Loucy (cell line): ENCODE measurements at regions not wholly inside any gene's neighbourhood (a gene's known extent, or its start where the extent isn't known, plus 50 kb on each side); places are given as distances from the start of the nearest gene placed in this dataset.

Experiments used
- EZH2phosphoT487 ChIP-seq: fragments of 200-600 bp; IDR thresholded peaks from 2 replicates; pipeline ENCODE4 v1.6.1; 2018; ENCODE audit warnings: antibody characterized with exemption, mild to moderate bottlenecking, moderate library complexity, borderline replicate concordance
- TF ChIP-seq, protein P1 (sequence below): fragments of 200-600 bp; sonication (generic); conservative IDR thresholded peaks from 2 replicates; pipeline ENCODE4 v1.5.1; 2014; ENCODE audit warnings: mild to moderate bottlenecking, antibody characterized with exemption, low read length

DNA sequence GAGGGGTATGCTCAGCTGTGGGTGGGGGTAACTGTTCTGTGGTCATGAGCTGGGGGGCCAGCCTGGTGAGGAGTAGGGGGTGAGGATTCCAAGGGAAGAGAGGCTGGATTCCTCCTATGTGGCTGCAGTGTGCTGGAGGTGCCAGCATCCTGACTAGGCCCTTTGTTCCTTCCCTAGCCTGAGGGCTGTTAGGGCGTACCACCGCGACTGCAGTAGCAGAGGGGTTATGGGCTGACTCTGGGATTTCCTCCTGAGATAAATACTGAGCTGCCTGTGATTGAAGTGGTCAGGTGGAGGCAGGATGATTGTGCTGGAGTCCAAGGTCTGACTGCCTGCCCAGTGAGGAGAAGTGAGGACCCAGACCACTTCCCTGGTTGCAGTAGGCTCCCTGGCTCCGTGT, 205.3 kb downstream of the ADGRG6 start:
- TF ChIP-seq, protein P1, sequence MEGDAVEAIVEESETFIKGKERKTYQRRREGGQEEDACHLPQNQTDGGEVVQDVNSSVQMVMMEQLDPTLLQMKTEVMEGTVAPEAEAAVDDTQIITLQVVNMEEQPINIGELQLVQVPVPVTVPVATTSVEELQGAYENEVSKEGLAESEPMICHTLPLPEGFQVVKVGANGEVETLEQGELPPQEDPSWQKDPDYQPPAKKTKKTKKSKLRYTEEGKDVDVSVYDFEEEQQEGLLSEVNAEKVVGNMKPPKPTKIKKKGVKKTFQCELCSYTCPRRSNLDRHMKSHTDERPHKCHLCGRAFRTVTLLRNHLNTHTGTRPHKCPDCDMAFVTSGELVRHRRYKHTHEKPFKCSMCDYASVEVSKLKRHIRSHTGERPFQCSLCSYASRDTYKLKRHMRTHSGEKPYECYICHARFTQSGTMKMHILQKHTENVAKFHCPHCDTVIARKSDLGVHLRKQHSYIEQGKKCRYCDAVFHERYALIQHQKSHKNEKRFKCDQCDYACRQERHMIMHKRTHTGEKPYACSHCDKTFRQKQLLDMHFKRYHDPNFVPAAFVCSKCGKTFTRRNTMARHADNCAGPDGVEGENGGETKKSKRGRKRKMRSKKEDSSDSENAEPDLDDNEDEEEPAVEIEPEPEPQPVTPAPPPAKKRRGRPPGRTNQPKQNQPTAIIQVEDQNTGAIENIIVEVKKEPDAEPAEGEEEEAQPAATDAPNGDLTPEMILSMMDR = no peak
- TF ChIP-seq EZH2phosphoT487 = no peak
